GM12878 (cell line): ENCODE measurements at regions not wholly inside any gene's neighbourhood (a gene's known extent, or its start where the extent isn't known, plus 50 kb on each side); places are given as distances from the start of the nearest gene placed in this dataset.

Experiments
- ATAC-seq: fragments of 200-7000 bp; cut with Tn5 transposase; 3 replicates; pipeline ENCODE4 v1.9.1; 2020; ENCODE audit warnings: mild to moderate bottlenecking, moderate library complexity
- BruUV-seq: library from RNA; stranded (reverse); fragments of 400-500 nt; replicated peaks from 2 replicates; lab custom pipeline; 2021; lab: Mats Ljungman, UMichigan
- CTCF ChIA-PET: fragments of 300-600 bp; sonication (Branson Sonifier 250); formaldehyde crosslinking; extraction: SDS; loops from one replicate; lab custom pipeline; 2021; ENCODE audit warnings: inconsistent platforms; lab: Yijun Ruan, JAX
- POLR2A ChIA-PET: fragments of 350-600 bp; formaldehyde crosslinking; extraction: SDS; loops from one replicate; lab custom pipeline; 2021; ENCODE audit warnings: inconsistent platforms; lab: Charles Lee
- RAD21 ChIA-PET: fragments of 300-600 bp; sonication (Branson Sonifier 250); formaldehyde crosslinking; loops from one replicate; lab custom pipeline; 2023; ENCODE audit warnings: antibody characterized with exemption; ENCODE audit not compliant: unreplicated experiment; lab: Charles Lee
- SMC1A ChIA-PET: fragments of 300-600 bp; sonication (Branson Sonifier 250); formaldehyde crosslinking; loops from one replicate; lab custom pipeline; 2023; ENCODE audit not compliant: unreplicated experiment, uncharacterized antibody; lab: Charles Lee
- DNase-seq: peaks from one replicate; pipeline ENCODE4 v3.0.0-alpha.2; 2011; ENCODE audit warnings: low read depth, low spot score
- FAIRE-seq: peaks from 3 replicates; lab custom pipeline; 2011; peaks lifted over from hg19 to GRCh38; lab: Jason Lieb, UNC
- H2AFZ ChIP-seq: 2 replicates; pipeline ENCODE4 v1.6.0; 2011; ENCODE audit warnings: low read depth, low read length, control low read depth; ENCODE audit not compliant: control insufficient read depth
- H3K27ac ChIP-seq: 2 replicates; pipeline ENCODE4 v1.5.1; 2011; ENCODE audit warnings: control low read depth; ENCODE audit not compliant: control insufficient read depth, insufficient read depth
- H3K27me3 ChIP-seq, 2 experiments: replicated peaks in 1 of 2; 2 replicates each; pipeline versions ENCODE4 v1.6.0 to v1.6.1; 2011; ENCODE audit warnings: low read length in 1 of 2; ENCODE audit not compliant: control insufficient read depth in 2 of 2, insufficient read depth in 2 of 2
- H3K36me3 ChIP-seq, 2 experiments: 2 replicates each; pipeline ENCODE4 v1.5.1; 2011; ENCODE audit warnings: low read length in 1 of 2; ENCODE audit not compliant: control insufficient read depth in 2 of 2, insufficient read depth in 2 of 2
- H3K4me1 ChIP-seq: 2 replicates; pipeline ENCODE4 v1.6.1; 2011; ENCODE audit warnings: mild to moderate bottlenecking, low read length, moderate library complexity, mixed read lengths; ENCODE audit not compliant: control insufficient read depth, insufficient read depth
- H3K4me2 ChIP-seq: 2 replicates; pipeline ENCODE4 v1.6.0; 2011; ENCODE audit warnings: control low read depth; ENCODE audit not compliant: control insufficient read depth, insufficient read depth
- H3K4me3 ChIP-seq: fragments of 200-600 bp; sonication (generic); 2 replicates; pipeline ENCODE4 v1.5.1; 2016
- H3K79me2 ChIP-seq: 2 replicates; pipeline ENCODE4 v1.6.0; 2011; ENCODE audit warnings: low read length; ENCODE audit not compliant: control insufficient read depth, insufficient read depth
- H3K9ac ChIP-seq: 2 replicates; pipeline ENCODE4 v1.8.0; 2011; ENCODE audit warnings: low read length, control low read depth, mixed read lengths; ENCODE audit not compliant: control insufficient read depth, insufficient read depth
- H3K9me3 ChIP-seq: replicated peaks from 3 replicates; pipeline ENCODE4 v1.5.1; 2011; ENCODE audit warnings: mild to moderate bottlenecking, low read length; ENCODE audit not compliant: control insufficient read depth, insufficient read depth
- H4K20me1 ChIP-seq: 2 replicates; pipeline ENCODE4 v1.6.0; 2011; ENCODE audit not compliant: control insufficient read depth, insufficient read depth
- BCL11A ChIP-seq: IDR thresholded peaks from 2 replicates; pipeline ENCODE4 v1.6.1; 2011; ENCODE audit warnings: low read depth, low read length
- DPF2 ChIP-seq: fragments of 450-650 bp; IDR thresholded peaks from 2 replicates; pipeline ENCODE4 v1.6.1; 2017; ENCODE audit warnings: mild to moderate bottlenecking
- E2F8 ChIP-seq: fragments of 450-650 bp; IDR thresholded peaks from 2 replicates; pipeline ENCODE4 v1.6.1; 2018; ENCODE audit warnings: mild to moderate bottlenecking, low read depth, moderate library complexity; ENCODE audit not compliant: partially characterized antibody
- EED ChIP-seq: sonication (generic); IDR thresholded peaks from 2 replicates; pipeline ENCODE4 v1.6.1; 2016; ENCODE audit warnings: antibody characterized with exemption, low read depth
- ETV6 ChIP-seq, 2 experiments: fragments of 450-650 bp in 1 of 2; IDR thresholded peaks in 1 of 2; conservative IDR thresholded peaks in 1 of 2; 2 replicates each; pipeline ENCODE4 v1.6.1; 2014; ENCODE audit warnings: antibody characterized with exemption in 1 of 2, borderline replicate concordance in 1 of 2, low read depth in 1 of 2, mild to moderate bottlenecking in 1 of 2, moderate library complexity in 1 of 2
- KLF5 ChIP-seq: fragments of 450-650 bp; IDR thresholded peaks from 2 replicates; pipeline ENCODE4 v1.6.1; 2014; ENCODE audit warnings: mild to moderate bottlenecking; ENCODE audit not compliant: partially characterized antibody
- MTA2 ChIP-seq: fragments of 450-650 bp; IDR thresholded peaks from 2 replicates; pipeline ENCODE4 v1.6.1; 2016; ENCODE audit warnings: low read depth, mild to moderate bottlenecking, moderate library complexity
- RFX5 ChIP-seq: IDR thresholded peaks from 2 replicates; pipeline ENCODE4 v1.6.1; 2011; ENCODE audit warnings: low read depth, low read length, improper control_type of control experiment
- SIN3A ChIP-seq: IDR thresholded peaks from 2 replicates; pipeline ENCODE4 v1.6.1; 2012; ENCODE audit warnings: low read depth, low read length, improper control_type of control experiment
- TCF3 ChIP-seq: IDR thresholded peaks from 2 replicates; pipeline ENCODE4 v1.6.1; 2012; ENCODE audit warnings: low read depth, mild to moderate bottlenecking, low read length, borderline replicate concordance; ENCODE audit not compliant: insufficient read depth
- USF2 ChIP-seq: IDR thresholded peaks from 2 replicates; pipeline ENCODE4 v1.6.1; 2011; ENCODE audit warnings: low read depth, low read length, improper control_type of control experiment, borderline replicate concordance
- ZNF24 ChIP-seq: fragments of 450-650 bp; IDR thresholded peaks from 2 replicates; pipeline ENCODE4 v1.6.1; 2017; ENCODE audit warnings: antibody characterized with exemption, mild to moderate bottlenecking
- WGBS: methylation state at CpG from one replicate; pipeline ENCODE4 v1.1.6; 2016; ENCODE audit warnings: low lambda C conversion rate; ENCODE audit not compliant: insufficient replicate concordance, insufficient coverage; ENCODE audit errors: missing lambda C conversion rate; 5-methylcytosine and 5-hydroxymethylcytosine counted together
- in situ Hi-C: fragments of 300-500 bp; cut with MboI; formaldehyde crosslinking; loops from 9 replicates; pipeline ENCODE4 v1.14.3; 2018; ENCODE audit warnings: mixed read lengths
- intact Hi-C: fragments of 100-400 bp; cut with micrococcal nuclease; formaldehyde crosslinking; loops from one replicate; pipeline ENCODE4 v1.14.2; 2022; ENCODE audit not compliant: unreplicated experiment

DNA sequence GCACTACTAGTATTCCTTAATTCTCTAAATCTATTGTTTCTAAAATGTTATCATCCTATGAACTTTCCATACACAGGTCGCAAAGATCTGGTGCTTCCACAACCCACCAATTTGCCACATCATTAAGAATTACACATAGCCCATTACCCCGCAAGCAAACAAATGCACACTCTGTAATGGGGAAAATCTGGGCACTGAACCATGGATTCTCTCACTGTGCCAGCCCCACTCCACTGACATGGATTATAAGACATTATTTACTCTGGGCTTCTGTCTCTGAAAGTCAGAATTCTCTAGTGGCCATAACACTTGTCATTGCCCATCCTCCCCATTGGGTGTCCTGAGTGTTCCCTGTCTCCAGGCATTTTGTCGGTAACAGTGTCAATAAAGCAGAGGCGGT is 537.1 kb downstream of the EPHA4 start:
- RAD21 ChIA-PET: interaction anchor here (1.1 to 1.2 kb wide), 4 partner anchors 11 to 15 kb away, joined by 3 to 7 read pairs (median 5); no protein-coding TSS in a partner anchor

GRCh38 chr2:221042926-221043325 is 529.2 kb downstream of the EPHA4 start:
- CTCF ChIA-PET: interaction anchor here (0.6 kb wide), 1 partner anchor 19 kb away, joined by 3 read pairs; no protein-coding TSS in a partner anchor
- ATAC-seq (no peak), DNase-seq (no peak), FAIRE-seq (no peak)
- 27% methylated on average over 6 of the region's 6 CpGs for WGBS
- Histone ChIP-seq H3K36me3 (no peaks in the 10 kb centered on the region), H3K27me3 (no peaks in the 10 kb centered on the region), H2AFZ (no peak overlapping the region), H3K4me2 (no peak overlapping the region), H3K9me3 (no peaks in the 10 kb centered on the region), H3K27ac (no peak overlapping the region), H3K4me3 (no peak overlapping the region), H3K79me2 (no peaks in the 10 kb centered on the region), H3K9ac (no peak overlapping the region), H3K4me1 (no peaks in the 10 kb centered on the region), H4K20me1 (no peaks in the 10 kb centered on the region)
- POLR2A ChIA-PET: no interaction called here
- RAD21 ChIA-PET: no interaction called here
- intact Hi-C loops (no loop called here), in situ Hi-C loops (no loop called here)
- SMC1A ChIA-PET: interaction anchor here (1.0 kb wide), 1 partner anchor 9 kb away, joined by 3 read pairs; no protein-coding TSS in a partner anchor
- BruUV-seq: no TSS peak
- no peak for TF ChIP-seq SIN3A
- no peak for TF ChIP-seq ETV6 (conservative IDR thresholded peaks at IDR 0.05 in 1 of 2, IDR thresholded peaks at IDR 0.05 in 1 of 2; ENCODE audit: borderline replicate concordance in 1 of 2, low read depth in 1 of 2)
- TF ChIP-seq USF2: no peak
- TF ChIP-seq ZNF24: no peak
- TF ChIP-seq EED: no peak
- TF ChIP-seq KLF5: no peak
- no peak for TF ChIP-seq TCF3
- TF ChIP-seq E2F8: no peak
- TF ChIP-seq RFX5: no peak
- no peak for TF ChIP-seq MTA2
- no peak for TF ChIP-seq BCL11A

More for the DNA sequence above, 537.1 kb downstream of the EPHA4 start:
- no peaks in the 10 kb centered on the region for H4K20me1 ChIP-seq
- no peaks in the 10 kb centered on the region for H3K9me3 ChIP-seq
- CTCF ChIA-PET: interaction anchor here (1.1 to 1.7 kb wide), 2 partner anchors 11 to 21 kb away, joined by 3 to 4 read pairs; no protein-coding TSS in a partner anchor
- no peak overlapping the region for H3K9ac ChIP-seq
- no peak for FAIRE-seq
- TF ChIP-seq DPF2: no peak
- TF ChIP-seq, all 136 proteins: peak for 0
- in situ Hi-C loops: no loop called here
- H3K27ac ChIP-seq: no peak overlapping the region
- no peaks in the 10 kb centered on the region for H3K4me1 ChIP-seq
- H3K36me3 ChIP-seq: no peaks in the 10 kb centered on the region
- no peak overlapping the region for H3K4me3 ChIP-seq
- no peaks in the 10 kb centered on the region for H3K27me3 ChIP-seq
- intact Hi-C loops: loop anchor here (5.0 kb wide), 1 partner anchor 348 kb away; no protein-coding TSS in a partner anchor
- H2AFZ ChIP-seq: no peak overlapping the region
- H3K79me2 ChIP-seq: no peaks in the 10 kb centered on the region
- no peak overlapping the region for H3K4me2 ChIP-seq
- POLR2A ChIA-PET: no interaction called here
- no peak for DNase-seq
- 62% methylated on average over 4 of the region's 4 CpGs for WGBS
- ATAC-seq: no peak
- BruUV-seq: no TSS peak
- SMC1A ChIA-PET: interaction anchor here (0.7 to 1.7 kb wide), 8 partner anchors 8 to 86 kb away, joined by 3 to 4 read pairs (median 3); no protein-coding TSS in a partner anchor
